H1 (cell line): ENCODE measurements at regions not wholly inside any gene's neighbourhood (a gene's known extent, or its start where the extent isn't known, plus 50 kb on each side); places are given as distances from the start of the nearest gene placed in this dataset.

ENCODE experiments used
- CHD2 ChIP-seq: IDR thresholded peaks from 2 replicates; pipeline ENCODE4 v1.6.1; 2012; ENCODE audit warnings: low read length, improper control_type of control experiment
- CTBP2 ChIP-seq: IDR thresholded peaks from 2 replicates; pipeline ENCODE4 v1.7.0; 2011; ENCODE audit warnings: borderline replicate concordance, mild to moderate bottlenecking, moderate library complexity, mixed read lengths, low read length; ENCODE audit not compliant: insufficient read depth, insufficient read length
- E2F6 ChIP-seq: IDR thresholded peaks from 2 replicates; pipeline ENCODE4 v1.6.1; 2012; ENCODE audit warnings: inconsistent platforms

- TF ChIP-seq CHD2 (no peak), CTBP2 (no peak), E2F6 (no peak)
Observed at GRCh38 chr15:36235173-36235572, 344.3 kb upstream of the CDIN1 start (continued).
